T-helper 1 cell treated with Interleukin-12 subunit alpha and Interleukin-12 subunit beta and Interleukin-4 antibody, amounts not matched to agents 30 ng/mL and 1 ng/mL, for 36 hours (primary cell): ENCODE measurements at regions not wholly inside any gene's neighbourhood (a gene's known extent, or its start where the extent isn't known, plus 50 kb on each side); places are given as distances from the start of the nearest gene placed in this dataset.
"Not testable (repeated sequence)": the region's sequence is repeated elsewhere in the genome, so short reads cannot be mapped to it uniquely, and the experiment has no call there.

Experiments used
- intact Hi-C: fragments of 100-400 bp; cut with micrococcal nuclease; formaldehyde crosslinking; loops from one replicate; pipeline ENCODE4 v1.15.1; 2024

GRCh38 chr7:13656330-13656729 is 333.1 kb downstream of the ETV1 start:
- intact Hi-C loops: no loop called here

- intact Hi-C loops: no loop called here
Observed at GRCh38 chr7:13673290-13673689, 316.2 kb downstream of the ETV1 start.

- intact Hi-C loops: no loop called here
Observed at GRCh38 chr7:13682626-13683025, 306.8 kb downstream of the ETV1 start.

GRCh38 chr7:13687500-13687899 is 302.0 kb downstream of the ETV1 start:
- intact Hi-C loops: no loop called here

GRCh38 chr7:13692548-13692947 is 296.9 kb downstream of the ETV1 start:
- intact Hi-C loops: no loop called here

GRCh38 chr7:13702251-13702650 is 287.2 kb downstream of the ETV1 start:
- intact Hi-C loops: no loop called here

GRCh38 chr7:13708670-13709069 is 280.8 kb downstream of the ETV1 start:
- intact Hi-C loops: no loop called here

GRCh38 chr7:13713092-13713491 is 276.4 kb downstream of the ETV1 start:
- intact Hi-C loops: no loop called here

GRCh38 chr7:13715534-13715933 is 273.9 kb downstream of the ETV1 start:
- intact Hi-C loops: no loop called here

- intact Hi-C loops: no loop called here
Observed at GRCh38 chr7:13717031-13717430, 272.4 kb downstream of the ETV1 start.

- intact Hi-C loops: no loop called here
Observed at GRCh38 chr7:13724191-13724976, 265.1 kb downstream of the ETV1 start.

- intact Hi-C loops: no loop called here
Observed at GRCh38 chr7:13724977-13725566, 264.4 kb downstream of the ETV1 start.

- intact Hi-C loops: no loop called here
Observed at GRCh38 chr7:13725591-13725990, 263.9 kb downstream of the ETV1 start.

- intact Hi-C loops: no loop called here
Observed at GRCh38 chr7:13727279-13727678, 262.2 kb downstream of the ETV1 start.

- intact Hi-C loops: no loop called here
Observed at GRCh38 chr7:13727751-13728150, 261.7 kb downstream of the ETV1 start.

GRCh38 chr7:13728430-13728829 is 261.0 kb downstream of the ETV1 start:
- intact Hi-C loops: not testable (repeated sequence)

- intact Hi-C loops: no loop called here
Observed at GRCh38 chr7:13731643-13732042, 257.8 kb downstream of the ETV1 start.

GRCh38 chr7:13737563-13737962 is 251.9 kb downstream of the ETV1 start:
- intact Hi-C loops: no loop called here

- intact Hi-C loops: loop anchor here (2.0 kb wide), 1 partner anchor 1103 kb away; no protein-coding TSS in a partner anchor
Observed at GRCh38 chr7:13742126-13742525, 247.3 kb downstream of the ETV1 start.

GRCh38 chr7:13742811-13743210 is 246.7 kb downstream of the ETV1 start:
- intact Hi-C loops: loop anchor here (2.0 kb wide), 1 partner anchor 1104 kb away; no protein-coding TSS in a partner anchor

- intact Hi-C loops: loop anchor here (2.0 kb wide), 1 partner anchor 1104 kb away; no protein-coding TSS in a partner anchor
Observed at GRCh38 chr7:13743226-13743625, 246.2 kb downstream of the ETV1 start.

- intact Hi-C loops: no loop called here
Observed at GRCh38 chr7:13745530-13745929, 243.9 kb downstream of the ETV1 start.

GRCh38 chr7:13748998-13749397 is 240.5 kb downstream of the ETV1 start:
- intact Hi-C loops: no loop called here
